K562 (cell line): ENCODE measurements at regions not wholly inside any gene's neighbourhood (a gene's known extent, or its start where the extent isn't known, plus 50 kb on each side); places are given as distances from the start of the nearest gene placed in this dataset.
"Not testable (repeated sequence)": the region's sequence is repeated elsewhere in the genome, so short reads cannot be mapped to it uniquely, and the experiment has no call there.

Experiments
- ATAC-seq: fragments of 200-7000 bp; cut with Tn5 transposase; 3 replicates; pipeline ENCODE4 v1.9.1; 2020; ENCODE audit warnings: moderate library complexity
- BruUV-seq: library from RNA; stranded (reverse); fragments of 400-500 nt; replicated peaks from 2 replicates; lab custom pipeline; 2021; lab: Mats Ljungman, UMichigan
- CTCF ChIA-PET: fragments of 300-600 bp; formaldehyde crosslinking; extraction: SDS; loops from one replicate; lab custom pipeline; 2021; ENCODE audit warnings: low intra/inter-chr PET ratio; lab: Yijun Ruan, JAX
- POLR2A ChIA-PET: fragments of 300-600, 350-650 bp; sonication (Branson Sonifier 250); formaldehyde crosslinking; extraction: SDS; loops from one replicate; lab custom pipeline; 2021; ENCODE audit warnings: antibody characterized with exemption, inconsistent platforms; lab: Yijun Ruan, JAX
- DNase-seq, 4 experiments: peaks; one replicate each; pipeline versions ENCODE4 v3.0.0 to v3.0.0-alpha.2; 2011 to 2018; ENCODE audit warnings: low spot score in 3 of 4, mixed read lengths in 3 of 4; ENCODE audit errors: extremely low read depth in 1 of 4
- FAIRE-seq: peaks from 2 replicates; lab custom pipeline; 2011; peaks lifted over from hg19 to GRCh38; lab: Jason Lieb, UNC
- H2AFZ ChIP-seq: 2 replicates; pipeline ENCODE4 v1.6.0; 2011; ENCODE audit warnings: low read depth, low read length, control low read depth, inconsistent platforms
- H3K27ac ChIP-seq: fragments of 200-600 bp; 3 replicates; pipeline ENCODE4 v1.8.0; 2011; ENCODE audit warnings: low read depth, mild to moderate bottlenecking, control low read depth, inconsistent platforms, low read length, moderate library complexity, mixed read lengths; ENCODE audit errors: extremely low read depth
- H3K27me3 ChIP-seq, 2 experiments: fragments of 300-600 bp in 1 of 2; 2 replicates in 1 of 2; 3 replicates in 1 of 2; pipeline versions ENCODE4 v1.6.0 to v1.8.0; 2011; ENCODE audit warnings: inconsistent platforms in 2 of 2, low read length in 2 of 2, mild to moderate bottlenecking in 1 of 2, mixed read lengths in 1 of 2, moderate library complexity in 1 of 2; ENCODE audit not compliant: control insufficient read depth in 2 of 2, insufficient read depth in 2 of 2
- H3K36me3 ChIP-seq: fragments of 300-600 bp; 3 replicates; pipeline ENCODE4 v1.8.0; 2011; ENCODE audit warnings: mild to moderate bottlenecking, low read length, inconsistent platforms; ENCODE audit not compliant: control insufficient read depth, insufficient read depth
- H3K4me1 ChIP-seq, 2 experiments: fragments of 200-600 bp in 1 of 2; replicated peaks in 1 of 2; 2 replicates in 1 of 2; 3 replicates in 1 of 2; pipeline versions ENCODE4 v1.5.1 to v1.8.0; 2011; ENCODE audit warnings: inconsistent platforms in 2 of 2, low read length in 2 of 2, mild to moderate bottlenecking in 1 of 2, mixed read lengths in 1 of 2, moderate library complexity in 1 of 2; ENCODE audit not compliant: control insufficient read depth in 2 of 2, insufficient read depth in 2 of 2
- H3K4me2 ChIP-seq: 2 replicates; pipeline ENCODE4 v1.6.1; 2011; ENCODE audit warnings: low read length, control low read depth, inconsistent platforms, mixed read lengths; ENCODE audit not compliant: insufficient read depth
- H3K4me3 ChIP-seq: fragments of 200-600 bp; sonication (generic), shearing (Covaris generic); 2 replicates; pipeline ENCODE4 v1.5.1; 2016; ENCODE audit warnings: control low read depth, inconsistent platforms
- H3K79me2 ChIP-seq: fragments of 200-600 bp; 3 replicates; pipeline ENCODE4 v1.8.0; 2011; ENCODE audit warnings: low read length, inconsistent platforms; ENCODE audit not compliant: control insufficient read depth, insufficient read depth
- H3K9ac ChIP-seq, 2 experiments: 2 replicates each; pipeline versions ENCODE4 v1.6.0 to v1.6.1; 2011; ENCODE audit warnings: low read depth in 2 of 2, low read length in 2 of 2, control low read depth in 1 of 2, inconsistent platforms in 1 of 2, mild to moderate bottlenecking in 1 of 2, mixed read lengths in 1 of 2; ENCODE audit not compliant: insufficient read depth in 1 of 2
- H3K9me1 ChIP-seq: one replicate; pipeline ENCODE4 v1.6.0; 2011; ENCODE audit warnings: inconsistent platforms, mild to moderate bottlenecking, low read length, moderate library complexity; ENCODE audit not compliant: control insufficient read depth, insufficient read depth
- H3K9me3 ChIP-seq: replicated peaks from 2 replicates; pipeline ENCODE4 v1.5.1; 2011; ENCODE audit warnings: low read depth, low read length, inconsistent platforms; ENCODE audit not compliant: control insufficient read depth, insufficient read depth
- H4K20me1 ChIP-seq: replicated peaks from 2 replicates; pipeline ENCODE4 v1.6.1; 2011; ENCODE audit warnings: low read length, inconsistent platforms, mixed read lengths; ENCODE audit not compliant: control insufficient read depth, insufficient read depth
- NR2C1 ChIP-seq, 2 experiments: fragments of 450-650 bp; IDR thresholded peaks; 2 replicates each; pipeline ENCODE4 v1.6.1; 2017; ENCODE audit warnings: mild to moderate bottlenecking in 2 of 2, antibody characterized with exemption in 1 of 2, inconsistent platforms in 1 of 2, missing compliant biosample characterization in 1 of 2, missing genetic modification characterization in 1 of 2
- NR2C2 ChIP-seq, 2 experiments: fragments of 200-800 bp in 1 of 2; sonication (Bioruptor generic) in 1 of 2; sonication (generic) in 1 of 2; formaldehyde crosslinking in 1 of 2; IDR thresholded peaks; 2 replicates each; pipeline versions ENCODE4 v1.6.1 to v1.8.0; 2016 to 2022; ENCODE audit warnings: mild to moderate bottlenecking in 1 of 2, missing compliant biosample characterization in 1 of 2, missing genetic modification characterization in 1 of 2, missing genetic modification reagents in 1 of 2
- PBX2 ChIP-seq, 2 experiments: IDR thresholded peaks in 1 of 2; conservative IDR thresholded peaks in 1 of 2; 2 replicates each; pipeline ENCODE4 v1.6.1; 2016; ENCODE audit warnings: low read depth in 2 of 2, mild to moderate bottlenecking in 1 of 2, missing compliant biosample characterization in 1 of 2, missing genetic modification characterization in 1 of 2, moderate library complexity in 1 of 2
- WGBS: fragments of 100-300 bp; shearing (Covaris generic); methylation state at CpG from one replicate; pipeline ENCODE4 v1.1.6; 2016; ENCODE audit warnings: low coverage, mixed read lengths; ENCODE audit not compliant: insufficient coverage; ENCODE audit errors: missing lambda C conversion rate; 5-methylcytosine and 5-hydroxymethylcytosine counted together
- in situ Hi-C: fragments of 300-500 bp; cut with MboI; formaldehyde crosslinking; loops from 4 replicates; pipeline ENCODE4 v1.15.0; 2018; ENCODE audit warnings: inconsistent platforms, mixed read lengths
- intact Hi-C: fragments of 100-400 bp; cut with micrococcal nuclease; formaldehyde crosslinking; loops from 2 replicates; pipeline ENCODE4 v1.14.2; 2022

GRCh38 chr2:87235333-87235981 is 213.8 kb upstream of the PLGLB1 start:
- CTCF ChIA-PET, result not testable (repeated sequence)

GRCh38 chr2:87237570-87238336 is 216.1 kb upstream of the PLGLB1 start:
- H2AFZ ChIP-seq; H3K9ac ChIP-seq; H3K36me3 ChIP-seq; H3K27ac ChIP-seq; H3K27me3 ChIP-seq; H3K4me1 ChIP-seq; H3K79me2 ChIP-seq; H3K9me1 ChIP-seq; H3K9me3 ChIP-seq; H3K4me2 ChIP-seq; H3K4me3 ChIP-seq; intact Hi-C loops; POLR2A ChIA-PET; CTCF ChIA-PET; H4K20me1 ChIP-seq; DNase-seq; BruUV-seq; TF ChIP-seq PBX2 (CRISPR knock-in tag; IDR thresholded peaks at IDR 0.05; ENCODE audit: low read depth); NR2C1 (IDR thresholded peaks at IDR 0.05); NR2C2 (CRISPR knock-in tag; IDR thresholded peaks at IDR 0.05): not testable (repeated sequence)
- WGBS, result 0% methylated on average over 7 of the region's 15 CpGs
- in situ Hi-C loops, result loop anchor here (25.0 kb wide), 1 partner anchor 775 kb away; the partner anchor contains the start of gene RNU2-63P
- ATAC-seq, result peak; percentile 74
- FAIRE-seq, result peak; percentile 93
- peak; percentile 34; the same call in 1 of the 2 replicates for TF ChIP-seq PBX2 (tag; conservative IDR thresholded peaks at IDR 0.05; ENCODE audit: low read depth)
- peak; percentile 65 for TF ChIP-seq NR2C1 (tag; IDR thresholded peaks at IDR 0.05)
- TF ChIP-seq NR2C2 (tag; IDR thresholded peaks at IDR 0.05), result peak; percentile 72

More at GRCh38 chr2:87235333-87235981, 213.8 kb upstream of the PLGLB1 start:
- ATAC-seq, H3K27ac ChIP-seq, H3K9ac ChIP-seq, intact Hi-C loops, H3K9me1 ChIP-seq, DNase-seq, H4K20me1 ChIP-seq, H3K36me3 ChIP-seq, BruUV-seq, H3K4me3 ChIP-seq, H3K9me3 ChIP-seq, H3K4me1 ChIP-seq, H3K4me2 ChIP-seq, H2AFZ ChIP-seq, FAIRE-seq, POLR2A ChIA-PET, H3K27me3 ChIP-seq, H3K79me2 ChIP-seq: not testable (repeated sequence)
- in situ Hi-C loops, result loop anchor here (25.0 kb wide), 1 partner anchor 777 kb away; the partner anchor contains the start of gene RNU2-63P
- WGBS, result no CpG with 5 or more reads among the region's 8 CpGs
